RWPE1 (cell line): ENCODE measurements at regions not wholly inside any gene's neighbourhood (a gene's known extent, or its start where the extent isn't known, plus 50 kb on each side); places are given as distances from the start of the nearest gene placed in this dataset.
"Not testable (repeated sequence)": the region's sequence is repeated elsewhere in the genome, so short reads cannot be mapped to it uniquely, and the experiment has no call there.

ENCODE experiments used
- CTCF ChIA-PET: fragments of 350-600 bp; sonication (Branson Sonifier 250); formaldehyde crosslinking; extraction: SDS; loops from one replicate; lab custom pipeline; 2021; lab: Yijun Ruan, JAX
- POLR2A ChIA-PET: fragments of 400-600 bp; formaldehyde crosslinking; extraction: SDS; loops from one replicate; lab custom pipeline; 2020; ENCODE audit warnings: antibody characterized with exemption; ENCODE audit not compliant: low non-redundant PET; lab: Yijun Ruan, JAX
- DNase-seq: peaks from one replicate; pipeline ENCODE4 v3.0.0; 2012; ENCODE audit warnings: low spot score
- H3K27ac ChIP-seq: fragments of 450-650 bp; 2 replicates; pipeline ENCODE4 v1.5.1; 2017
- CTCF ChIP-seq: fragments of 450-650 bp; conservative IDR thresholded peaks from 2 replicates; pipeline ENCODE4 v1.5.1; 2017; ENCODE audit warnings: low read depth, mild to moderate bottlenecking

GRCh38 chr2:186159101-186159500 is 327.0 kb upstream of the ZC3H15 start:
- TF ChIP-seq CTCF, result no peak
- H3K27ac ChIP-seq, result no peak overlapping the region
- ChIA-PET CTCF (no interaction called here), POLR2A (no interaction called here)
- no peak for DNase-seq

GRCh38 chr2:186164325-186164724 is 321.7 kb upstream of the ZC3H15 start:
- ChIA-PET CTCF (no interaction called here), POLR2A (no interaction called here)
- H3K27ac ChIP-seq, result no peak overlapping the region
- no peak for TF ChIP-seq CTCF
- no peak for DNase-seq

- no peak for TF ChIP-seq CTCF
- H3K27ac ChIP-seq, result no peak overlapping the region
- CTCF ChIA-PET, result no interaction called here
- DNase-seq, result no peak
- POLR2A ChIA-PET, result no interaction called here
Observed at GRCh38 chr2:186170693-186171092, 315.4 kb upstream of the ZC3H15 start.

GRCh38 chr2:186181625-186182024 is 304.4 kb upstream of the ZC3H15 start:
- ChIA-PET POLR2A (no interaction called here), CTCF (no interaction called here)
- no peak for TF ChIP-seq CTCF
- no peak overlapping the region for H3K27ac ChIP-seq
- no peak for DNase-seq

- POLR2A ChIA-PET, DNase-seq, H3K27ac ChIP-seq, CTCF ChIA-PET: not testable (repeated sequence)
Observed at GRCh38 chr2:186182366-186182765, 303.7 kb upstream of the ZC3H15 start.

GRCh38 chr2:186183406-186183805 is 302.7 kb upstream of the ZC3H15 start:
- no peak overlapping the region for H3K27ac ChIP-seq
- ChIA-PET POLR2A (no interaction called here), CTCF (no interaction called here)
- TF ChIP-seq CTCF, result no peak
- no peak for DNase-seq

- CTCF ChIA-PET, result no interaction called here
Observed at GRCh38 chr2:186187854-186188253, 298.2 kb upstream of the ZC3H15 start.

More at GRCh38 chr2:186187854-186188253, 298.2 kb upstream of the ZC3H15 start:
- DNase-seq, result no peak
- POLR2A ChIA-PET, result no interaction called here
- no peak overlapping the region for H3K27ac ChIP-seq
- no peak for TF ChIP-seq CTCF
